Uterus (tissue), 3 donors: ENCODE measurements at regions not wholly inside any gene's neighbourhood (a gene's known extent, or its start where the extent isn't known, plus 50 kb on each side); places are given as distances from the start of the nearest gene placed in this dataset.

Experiments used
- DNase-seq, 2 donors: peaks; one replicate each; pipeline ENCODE4 v3.0.0-alpha.2; 2019 to 2020
- H3K27ac ChIP-seq, 2 donors: fragments of 200-600 bp; sonication (generic); 1 replicate in 1 of 2; 2 replicates in 1 of 2; pipeline ENCODE4 v1.5.1; 2016 to 2018
- H3K27me3 ChIP-seq, 2 donors: fragments of 200-600 bp; sonication (generic); one replicate each; pipeline ENCODE4 v1.5.1; 2018 to 2019; ENCODE audit warnings: control low read depth in 1 of 2
- H3K36me3 ChIP-seq, 2 donors: fragments of 200-600 bp; sonication (generic); one replicate each; pipeline ENCODE4 v1.5.1; 2019; ENCODE audit warnings: control low read depth in 1 of 2
- H3K4me1 ChIP-seq, 2 donors: fragments of 200-600 bp; sonication (generic); one replicate each; pipeline ENCODE4 v1.5.1; 2018 to 2019; ENCODE audit warnings: control low read depth in 1 of 2
- H3K4me3 ChIP-seq, 2 donors: fragments of 200-600 bp; sonication (generic); 1 replicate in 1 of 2; 2 replicates in 1 of 2; pipeline ENCODE4 v1.5.1; 2018 to 2019; ENCODE audit warnings: mild to moderate bottlenecking in 1 of 2
- H3K9me3 ChIP-seq, 2 donors: fragments of 200-600 bp; sonication (generic); one replicate each; pipeline ENCODE4 v1.5.1; 2019; ENCODE audit warnings: control low read depth in 1 of 2
- POLR2A ChIP-seq, 2 donors: fragments of 450-650 bp; IDR thresholded peaks; one replicate each; pipeline ENCODE4 v1.6.1; 2016; ENCODE audit warnings: antibody characterized with exemption in 2 of 2, mild to moderate bottlenecking in 1 of 2, moderate library complexity in 1 of 2
- intact Hi-C: fragments of 100-400 bp; cut with DNase I; formaldehyde crosslinking; loops from one replicate; pipeline ENCODE4 v1.15.1; 2023; ENCODE audit warnings: low total_unique reads
- TF ChIP-seq, protein P1 (sequence below), 4 experiments: fragments of 200-600 bp in 2 of 4; fragments of 450-650 bp in 2 of 4; sonication (generic) in 2 of 4; IDR thresholded peaks; one replicate each; pipeline ENCODE4 v1.5.1; 2016 to 2019; ENCODE audit warnings: antibody characterized with exemption in 4 of 4, mild to moderate bottlenecking in 2 of 4, moderate library complexity in 1 of 4
- donor health status: DM: yes; HTN: yes; CAD: no.

DNA sequence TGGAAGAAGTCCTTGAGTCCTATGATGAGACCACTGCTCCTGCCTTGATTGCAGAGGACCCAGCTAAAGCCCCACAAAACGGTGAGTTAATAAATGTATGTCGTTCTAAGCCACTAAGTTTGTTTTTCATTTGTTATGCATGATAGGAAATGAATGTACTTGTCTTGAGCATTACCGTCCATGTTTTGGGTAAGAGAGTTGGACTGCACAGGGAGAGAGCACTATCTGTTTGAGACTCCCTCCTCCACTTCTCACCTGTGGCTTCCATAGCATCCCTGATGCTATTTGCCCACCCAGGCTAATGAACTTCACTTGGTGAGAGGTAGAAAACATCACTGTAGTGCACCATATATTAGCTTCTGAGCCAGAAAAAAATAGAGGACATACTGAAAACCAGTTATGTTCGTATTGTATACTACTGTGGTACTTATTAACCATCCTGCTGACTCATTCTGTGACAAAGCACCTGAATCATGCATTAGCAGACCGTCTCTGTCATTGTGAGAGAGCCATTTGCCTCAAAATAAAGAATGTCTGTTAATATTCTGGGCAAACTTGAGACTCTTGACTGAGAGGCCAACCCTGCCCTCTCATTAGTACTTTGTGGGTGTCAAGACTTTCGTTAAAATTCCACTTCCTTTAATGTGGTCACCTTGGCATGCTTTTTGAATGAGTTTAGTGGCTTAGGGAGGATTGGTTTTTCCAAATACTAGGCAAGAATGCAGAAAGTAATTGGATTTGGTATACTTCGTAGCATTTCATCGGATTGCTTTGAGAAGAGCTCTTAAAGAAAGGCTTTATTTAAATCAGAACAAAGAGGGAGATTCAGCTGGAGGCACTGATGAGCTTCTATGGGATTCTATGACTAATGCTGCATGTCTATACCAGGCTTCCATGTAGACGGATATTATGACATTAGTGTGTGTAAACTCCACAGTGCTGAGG is 99.3 kb upstream of the GRPR start:
- no peak overlapping the region for H3K27ac ChIP-seq
- TF ChIP-seq, protein P1, sequence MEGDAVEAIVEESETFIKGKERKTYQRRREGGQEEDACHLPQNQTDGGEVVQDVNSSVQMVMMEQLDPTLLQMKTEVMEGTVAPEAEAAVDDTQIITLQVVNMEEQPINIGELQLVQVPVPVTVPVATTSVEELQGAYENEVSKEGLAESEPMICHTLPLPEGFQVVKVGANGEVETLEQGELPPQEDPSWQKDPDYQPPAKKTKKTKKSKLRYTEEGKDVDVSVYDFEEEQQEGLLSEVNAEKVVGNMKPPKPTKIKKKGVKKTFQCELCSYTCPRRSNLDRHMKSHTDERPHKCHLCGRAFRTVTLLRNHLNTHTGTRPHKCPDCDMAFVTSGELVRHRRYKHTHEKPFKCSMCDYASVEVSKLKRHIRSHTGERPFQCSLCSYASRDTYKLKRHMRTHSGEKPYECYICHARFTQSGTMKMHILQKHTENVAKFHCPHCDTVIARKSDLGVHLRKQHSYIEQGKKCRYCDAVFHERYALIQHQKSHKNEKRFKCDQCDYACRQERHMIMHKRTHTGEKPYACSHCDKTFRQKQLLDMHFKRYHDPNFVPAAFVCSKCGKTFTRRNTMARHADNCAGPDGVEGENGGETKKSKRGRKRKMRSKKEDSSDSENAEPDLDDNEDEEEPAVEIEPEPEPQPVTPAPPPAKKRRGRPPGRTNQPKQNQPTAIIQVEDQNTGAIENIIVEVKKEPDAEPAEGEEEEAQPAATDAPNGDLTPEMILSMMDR (IDR thresholded peaks at IDR 0.05), result no peak
- TF ChIP-seq POLR2A (IDR thresholded peaks at IDR 0.05), result no peak
- no peak for DNase-seq
- H3K36me3 ChIP-seq, result no peaks in the 10 kb centered on the region
- H3K4me3 ChIP-seq, result no peak overlapping the region
- H3K9me3 ChIP-seq, result no peaks in the 10 kb centered on the region
- intact Hi-C loops, result no loop called here
- H3K4me1 ChIP-seq, result no peaks in the 10 kb centered on the region
- no peaks in the 10 kb centered on the region for H3K27me3 ChIP-seq

DNA sequence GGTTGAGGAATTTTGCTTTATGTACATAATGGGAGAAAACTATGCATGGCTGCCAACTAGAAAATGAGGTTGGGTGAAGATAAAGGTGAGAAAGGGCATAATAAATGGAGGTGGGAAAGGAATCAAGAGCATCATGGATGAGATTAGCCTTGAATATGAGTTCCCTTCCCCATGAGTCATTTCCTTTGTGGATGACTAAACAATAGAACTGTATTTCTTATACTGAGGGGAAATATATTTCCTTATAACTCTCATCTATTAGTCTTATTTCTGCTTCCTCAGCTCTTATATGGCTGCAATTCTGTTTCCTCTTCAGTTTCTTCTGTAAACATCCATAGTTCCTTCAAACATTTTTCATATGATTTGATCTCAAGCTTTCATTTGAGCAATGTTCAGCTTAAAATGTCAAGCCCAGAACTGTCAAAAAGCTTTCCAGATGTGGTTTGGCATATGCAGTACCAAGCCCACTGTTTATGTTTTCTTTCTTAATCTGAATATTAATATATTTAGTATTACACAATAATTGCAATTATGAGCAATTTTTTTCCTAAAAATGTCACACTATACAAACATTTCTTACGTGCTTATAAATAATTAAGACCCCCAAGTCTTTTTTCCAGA is 100.7 kb upstream of the GRPR start:
- intact Hi-C loops, result no loop called here

DNA sequence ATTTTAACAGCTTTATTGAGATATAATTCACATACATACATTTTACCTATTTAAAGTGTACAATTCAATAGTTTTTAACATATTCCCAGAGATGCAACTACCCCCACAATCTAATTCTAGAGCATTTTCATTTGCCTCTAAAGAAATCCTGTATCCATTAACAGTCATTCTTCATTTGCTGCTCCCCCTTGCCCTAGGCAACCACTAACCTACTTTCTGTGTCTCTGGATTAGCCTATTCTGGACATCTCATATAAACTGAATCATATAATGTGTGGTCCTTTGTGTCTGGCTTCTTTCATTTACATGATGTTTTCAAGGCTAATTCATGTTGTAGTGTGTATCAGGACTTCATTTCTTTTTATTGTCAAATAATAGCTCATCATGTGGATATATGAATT is 105.1 kb upstream of the GRPR start:
- no peak overlapping the region for H3K27ac ChIP-seq
- peaks cover 0 to 3% of the 10 kb centered on the region in 2 donors for H3K27me3 ChIP-seq
- no peaks in the 10 kb centered on the region for H3K36me3 ChIP-seq
- H3K9me3 ChIP-seq, result no peaks in the 10 kb centered on the region
- H3K4me3 ChIP-seq, result no peak overlapping the region
- intact Hi-C loops, result no loop called here
- DNase-seq, result no peak
- H3K4me1 ChIP-seq, result no peaks in the 10 kb centered on the region
- no peak for TF ChIP-seq POLR2A (IDR thresholded peaks at IDR 0.05)
- TF ChIP-seq, protein P1 (IDR thresholded peaks at IDR 0.05), result no peak

More for the DNA sequence above, 100.7 kb upstream of the GRPR start:
- H3K36me3 ChIP-seq, result no peaks in the 10 kb centered on the region
- no peak for DNase-seq
- H3K4me1 ChIP-seq, result no peaks in the 10 kb centered on the region
- no peak overlapping the region for H3K27ac ChIP-seq
- H3K9me3 ChIP-seq, result no peaks in the 10 kb centered on the region
- no peaks in the 10 kb centered on the region for H3K27me3 ChIP-seq
- TF ChIP-seq, protein P1 (IDR thresholded peaks at IDR 0.05), result no peak
- TF ChIP-seq POLR2A (IDR thresholded peaks at IDR 0.05), result no peak
- no peak overlapping the region for H3K4me3 ChIP-seq

DNA sequence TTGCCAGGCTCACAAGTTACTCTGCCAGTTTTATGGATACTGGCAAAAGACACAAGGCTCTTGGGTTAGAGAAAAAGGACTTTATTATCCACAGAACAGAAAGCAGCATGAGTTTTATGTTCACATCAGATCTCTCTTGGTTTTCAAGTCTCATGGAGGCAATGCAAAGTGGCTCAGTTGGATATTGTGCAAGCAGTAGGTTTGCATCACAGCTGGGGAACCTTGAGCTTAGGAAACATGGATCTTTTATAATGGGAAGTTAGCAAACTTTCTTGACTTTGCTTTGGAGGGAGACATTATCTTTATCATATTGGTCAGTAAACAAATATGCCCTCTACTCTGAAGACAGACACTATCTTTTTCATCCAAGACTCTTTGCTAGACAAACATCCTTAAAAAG is 109.2 kb upstream of the GRPR start:
- TF ChIP-seq, protein P1 (IDR thresholded peaks at IDR 0.05), result no peak
- no peak for TF ChIP-seq POLR2A (IDR thresholded peaks at IDR 0.05)
- H3K4me1 ChIP-seq, result no peaks in the 10 kb centered on the region
- no peak overlapping the region for H3K27ac ChIP-seq
- intact Hi-C loops, result no loop called here
- peak in 1 of 2 donors; percentile 22 for DNase-seq
- no peak overlapping the region for H3K4me3 ChIP-seq
- H3K9me3 ChIP-seq, result no peaks in the 10 kb centered on the region
- no peaks in the 10 kb centered on the region for H3K36me3 ChIP-seq
- H3K27me3 ChIP-seq, result peaks cover 0 to 3% of the 10 kb centered on the region in 2 donors

GRCh38 chrX:16012250-16012649 is 111.1 kb upstream of the GRPR start:
- no peak for DNase-seq
- Histone ChIP-seq H3K4me1 (no peaks in the 10 kb centered on the region), H3K27ac (no peak overlapping the region), H3K9me3 (no peaks in the 10 kb centered on the region), H3K36me3 (no peaks in the 10 kb centered on the region), H3K4me3 (no peak overlapping the region), H3K27me3 (peaks cover 0 to 3% of the 10 kb centered on the region in 2 donors)
- TF ChIP-seq POLR2A (IDR thresholded peaks at IDR 0.05), result no peak
- TF ChIP-seq, protein P1 (IDR thresholded peaks at IDR 0.05), result no peak
- intact Hi-C loops, result no loop called here
